ENCODE measurements at regions not wholly inside any gene's neighbourhood (a gene's known extent, or its start where the extent isn't known, plus 50 kb on each side); places are given as distances from the start of the nearest gene placed in this dataset.

DNA sequence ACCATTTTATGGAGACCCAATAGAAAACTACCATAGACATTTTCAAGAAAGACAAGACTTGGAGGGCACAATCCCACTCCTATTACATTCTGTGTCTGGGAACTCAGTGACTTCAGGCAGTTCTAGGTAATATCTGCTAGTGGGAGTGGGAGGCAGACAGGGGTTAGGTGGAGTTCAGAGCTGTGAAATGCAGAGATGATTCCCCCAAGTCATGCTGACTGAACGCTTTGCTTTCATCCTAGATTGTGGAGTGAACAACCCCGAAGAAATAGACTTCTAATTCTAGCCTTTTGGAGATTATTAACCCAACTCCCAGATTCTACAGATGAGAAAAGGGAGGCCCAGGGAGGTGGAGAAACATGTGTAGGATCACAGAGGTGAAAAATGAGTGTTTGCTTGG, 437.8 kb upstream of the CADM1 start:
- TF ChIP-seq, protein P1, sequence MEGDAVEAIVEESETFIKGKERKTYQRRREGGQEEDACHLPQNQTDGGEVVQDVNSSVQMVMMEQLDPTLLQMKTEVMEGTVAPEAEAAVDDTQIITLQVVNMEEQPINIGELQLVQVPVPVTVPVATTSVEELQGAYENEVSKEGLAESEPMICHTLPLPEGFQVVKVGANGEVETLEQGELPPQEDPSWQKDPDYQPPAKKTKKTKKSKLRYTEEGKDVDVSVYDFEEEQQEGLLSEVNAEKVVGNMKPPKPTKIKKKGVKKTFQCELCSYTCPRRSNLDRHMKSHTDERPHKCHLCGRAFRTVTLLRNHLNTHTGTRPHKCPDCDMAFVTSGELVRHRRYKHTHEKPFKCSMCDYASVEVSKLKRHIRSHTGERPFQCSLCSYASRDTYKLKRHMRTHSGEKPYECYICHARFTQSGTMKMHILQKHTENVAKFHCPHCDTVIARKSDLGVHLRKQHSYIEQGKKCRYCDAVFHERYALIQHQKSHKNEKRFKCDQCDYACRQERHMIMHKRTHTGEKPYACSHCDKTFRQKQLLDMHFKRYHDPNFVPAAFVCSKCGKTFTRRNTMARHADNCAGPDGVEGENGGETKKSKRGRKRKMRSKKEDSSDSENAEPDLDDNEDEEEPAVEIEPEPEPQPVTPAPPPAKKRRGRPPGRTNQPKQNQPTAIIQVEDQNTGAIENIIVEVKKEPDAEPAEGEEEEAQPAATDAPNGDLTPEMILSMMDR (IDR thresholded peaks at IDR 0.05): no peak
- TF ChIP-seq POLR2A (IDR thresholded peaks at IDR 0.05) (no peak), EP300 (IDR thresholded peaks at IDR 0.05) (no peak)
